Ureter (tissue), 1 donor: ENCODE measurements at regions not wholly inside any gene's neighbourhood (a gene's known extent, or its start where the extent isn't known, plus 50 kb on each side); places are given as distances from the start of the nearest gene placed in this dataset.
"Not testable (repeated sequence)": the region's sequence is repeated elsewhere in the genome, so short reads cannot be mapped to it uniquely, and the experiment has no call there.

Source experiments
- DNase-seq: peaks from one replicate; pipeline ENCODE4 v3.0.0-alpha.2; 2020; ENCODE audit warnings: low spot score
- donor health status: DM: yes; HTN: yes; CAD: no.

- DNase-seq: no peak
Observed at GRCh38 chr17:33838281-33838680, 416.8 kb upstream of the CCL2 start.

- no peak for DNase-seq
Observed at GRCh38 chr17:33847900-33848299, 407.2 kb upstream of the CCL2 start.

- DNase-seq: no peak
Observed at GRCh38 chr17:33848433-33848832, 406.7 kb upstream of the CCL2 start.

GRCh38 chr17:33854596-33854995, 400.5 kb upstream of the CCL2 start:
- DNase-seq: no peak

- DNase-seq: no peak
Observed at GRCh38 chr17:33858121-33858520, 397.0 kb upstream of the CCL2 start.

- no peak for DNase-seq
Observed at GRCh38 chr17:33858682-33859081, 396.4 kb upstream of the CCL2 start.

- DNase-seq: no peak
Observed at GRCh38 chr17:33862772-33863602, 392.1 kb upstream of the CCL2 start.

- DNase-seq: no peak
Observed at GRCh38 chr17:33864758-33865229, 390.3 kb upstream of the CCL2 start.

- DNase-seq: no peak
Observed at GRCh38 chr17:33868899-33869298, 386.2 kb upstream of the CCL2 start.

- no peak for DNase-seq
Observed at GRCh38 chr17:33870936-33871335, 384.1 kb upstream of the CCL2 start.

- no peak for DNase-seq
Observed at GRCh38 chr17:33871720-33872540, 383.2 kb upstream of the CCL2 start.

GRCh38 chr17:33873201-33873617, 381.9 kb upstream of the CCL2 start:
- DNase-seq: no peak

GRCh38 chr17:33874617-33875060, 380.4 kb upstream of the CCL2 start:
- DNase-seq: no peak

- no peak for DNase-seq
Observed at GRCh38 chr17:33875973-33876372, 379.1 kb upstream of the CCL2 start.

- DNase-seq: not testable (repeated sequence)
Observed at GRCh38 chr17:33882273-33882672, 372.8 kb upstream of the CCL2 start.

GRCh38 chr17:33882677-33883076, 372.4 kb upstream of the CCL2 start:
- not testable (repeated sequence) for DNase-seq

GRCh38 chr17:33888455-33888854, 366.6 kb upstream of the CCL2 start:
- no peak for DNase-seq

- DNase-seq: no peak
Observed at GRCh38 chr17:33889040-33889439, 366.0 kb upstream of the CCL2 start.

GRCh38 chr17:33889766-33890165, 365.3 kb upstream of the CCL2 start:
- no peak for DNase-seq

- no peak for DNase-seq
Observed at GRCh38 chr17:33892717-33893591, 362.1 kb upstream of the CCL2 start.

GRCh38 chr17:33895491-33895890, 359.6 kb upstream of the CCL2 start:
- DNase-seq: no peak

GRCh38 chr17:33896263-33896662, 358.8 kb upstream of the CCL2 start:
- no peak for DNase-seq
